ENCODE measurements at regions not wholly inside any gene's neighbourhood (a gene's known extent, or its start where the extent isn't known, plus 50 kb on each side); places are given as distances from the start of the nearest gene placed in this dataset.

DNA sequence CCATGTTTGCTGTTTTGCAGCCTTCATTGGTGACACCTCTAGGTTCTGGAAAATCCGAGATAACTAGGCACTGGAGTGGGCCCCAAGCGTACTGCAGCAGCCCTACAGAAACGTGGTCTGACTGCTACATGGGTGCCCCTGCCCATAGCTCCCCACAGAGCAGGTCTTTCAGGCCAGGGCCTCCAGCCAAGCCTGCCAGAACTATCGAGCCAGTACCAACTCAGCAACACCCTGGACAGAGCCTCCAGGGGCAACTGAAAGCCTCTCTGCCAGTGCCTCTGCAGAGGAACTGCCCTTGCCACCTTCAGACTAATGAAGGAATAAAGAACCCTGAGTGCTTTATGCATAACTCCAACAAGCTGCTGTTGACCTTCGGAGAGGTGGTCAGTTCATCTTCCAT lies 111.1 kb upstream of the PPP3CA start:
- Histone ChIP-seq H3K4me1 (ENCODE audit: insufficient read depth, poor library complexity, severe bottlenecking) (no peaks in the 10 kb centered on the region), H3K27me3 (ENCODE audit: insufficient read depth, poor library complexity, severe bottlenecking) (no peaks in the 10 kb centered on the region), H3K4me3 (ENCODE audit: severe bottlenecking) (no peak overlapping the region), H3K36me3 (ENCODE audit: low read depth) (no peaks in the 10 kb centered on the region), H3K9me3 (ENCODE audit: severe bottlenecking) (no peaks in the 10 kb centered on the region), H3K27ac (ENCODE audit: poor library complexity, severe bottlenecking) (no peak overlapping the region)
- ATAC-seq (ENCODE audit: low read depth) (no peak), DNase-seq (ENCODE audit: low spot score) (no peak)
- TF ChIP-seq, protein P1, sequence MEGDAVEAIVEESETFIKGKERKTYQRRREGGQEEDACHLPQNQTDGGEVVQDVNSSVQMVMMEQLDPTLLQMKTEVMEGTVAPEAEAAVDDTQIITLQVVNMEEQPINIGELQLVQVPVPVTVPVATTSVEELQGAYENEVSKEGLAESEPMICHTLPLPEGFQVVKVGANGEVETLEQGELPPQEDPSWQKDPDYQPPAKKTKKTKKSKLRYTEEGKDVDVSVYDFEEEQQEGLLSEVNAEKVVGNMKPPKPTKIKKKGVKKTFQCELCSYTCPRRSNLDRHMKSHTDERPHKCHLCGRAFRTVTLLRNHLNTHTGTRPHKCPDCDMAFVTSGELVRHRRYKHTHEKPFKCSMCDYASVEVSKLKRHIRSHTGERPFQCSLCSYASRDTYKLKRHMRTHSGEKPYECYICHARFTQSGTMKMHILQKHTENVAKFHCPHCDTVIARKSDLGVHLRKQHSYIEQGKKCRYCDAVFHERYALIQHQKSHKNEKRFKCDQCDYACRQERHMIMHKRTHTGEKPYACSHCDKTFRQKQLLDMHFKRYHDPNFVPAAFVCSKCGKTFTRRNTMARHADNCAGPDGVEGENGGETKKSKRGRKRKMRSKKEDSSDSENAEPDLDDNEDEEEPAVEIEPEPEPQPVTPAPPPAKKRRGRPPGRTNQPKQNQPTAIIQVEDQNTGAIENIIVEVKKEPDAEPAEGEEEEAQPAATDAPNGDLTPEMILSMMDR (IDR thresholded peaks at IDR 0.05; ENCODE audit: poor library complexity, severe bottlenecking), result no peak

DNA sequence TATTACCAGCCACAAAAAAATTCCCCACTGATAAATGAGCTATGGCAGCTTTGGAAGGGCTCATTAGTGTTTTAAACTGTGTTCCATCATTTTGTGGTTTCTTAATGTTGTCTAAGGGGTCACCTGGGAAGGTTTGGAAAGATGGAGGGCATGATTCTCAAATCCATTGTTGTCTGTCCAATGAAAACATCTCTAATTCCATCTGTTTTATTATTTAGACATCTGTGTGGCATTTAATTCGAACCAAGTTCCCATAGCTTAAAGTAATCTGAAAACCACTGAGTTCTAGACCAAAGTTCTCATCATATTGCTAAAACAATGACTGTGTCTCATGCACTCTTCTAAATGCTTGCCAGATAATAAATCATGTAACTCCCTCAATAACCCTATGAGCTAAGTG lies 103.8 kb upstream of the PPP3CA start:
- H3K36me3 ChIP-seq (ENCODE audit: low read depth), result no peaks in the 10 kb centered on the region
- H3K27me3 ChIP-seq (ENCODE audit: insufficient read depth, poor library complexity, severe bottlenecking), result no peaks in the 10 kb centered on the region
- no peak overlapping the region for H3K27ac ChIP-seq (ENCODE audit: poor library complexity, severe bottlenecking)
- ATAC-seq (ENCODE audit: low read depth) (no peak), DNase-seq (ENCODE audit: low spot score) (no peak)
- H3K4me1 ChIP-seq (ENCODE audit: insufficient read depth, poor library complexity, severe bottlenecking), result no peaks in the 10 kb centered on the region
- H3K4me3 ChIP-seq (ENCODE audit: severe bottlenecking), result no peak overlapping the region
- no peaks in the 10 kb centered on the region for H3K9me3 ChIP-seq (ENCODE audit: severe bottlenecking)
- TF ChIP-seq, protein P1 (IDR thresholded peaks at IDR 0.05; ENCODE audit: poor library complexity, severe bottlenecking), result no peak

DNA sequence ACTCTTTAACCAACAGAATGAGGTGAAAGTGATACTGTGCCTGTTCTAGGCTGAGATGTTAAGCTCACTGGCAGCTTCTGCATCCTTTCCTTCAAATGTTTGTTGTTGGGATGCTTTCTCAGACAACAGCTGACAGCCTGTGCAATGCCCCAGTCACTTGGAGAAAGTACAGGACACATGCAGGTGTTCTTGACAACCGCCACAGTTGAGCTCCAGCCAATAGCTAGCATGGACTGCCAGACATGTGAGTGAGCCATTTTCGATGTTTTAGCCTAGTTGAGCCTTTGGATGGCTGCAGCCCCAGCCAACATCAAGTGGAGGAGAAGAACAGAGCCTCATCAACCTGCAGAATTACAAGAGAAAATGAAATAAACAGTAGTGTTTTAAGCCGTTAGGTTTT lies 94.1 kb upstream of the PPP3CA start:
- no peak overlapping the region for H3K27ac ChIP-seq (ENCODE audit: poor library complexity, severe bottlenecking)
- no peaks in the 10 kb centered on the region for H3K4me1 ChIP-seq (ENCODE audit: insufficient read depth, poor library complexity, severe bottlenecking)
- no peak overlapping the region for H3K4me3 ChIP-seq (ENCODE audit: severe bottlenecking)
- no peaks in the 10 kb centered on the region for H3K9me3 ChIP-seq (ENCODE audit: severe bottlenecking)
- no peak for DNase-seq (ENCODE audit: low spot score)
- no peaks in the 10 kb centered on the region for H3K27me3 ChIP-seq (ENCODE audit: insufficient read depth, poor library complexity, severe bottlenecking)
- TF ChIP-seq, protein P1 (IDR thresholded peaks at IDR 0.05; ENCODE audit: poor library complexity, severe bottlenecking), result no peak
- ATAC-seq (ENCODE audit: low read depth), result no peak
- H3K36me3 ChIP-seq (ENCODE audit: low read depth), result no peaks in the 10 kb centered on the region

DNA sequence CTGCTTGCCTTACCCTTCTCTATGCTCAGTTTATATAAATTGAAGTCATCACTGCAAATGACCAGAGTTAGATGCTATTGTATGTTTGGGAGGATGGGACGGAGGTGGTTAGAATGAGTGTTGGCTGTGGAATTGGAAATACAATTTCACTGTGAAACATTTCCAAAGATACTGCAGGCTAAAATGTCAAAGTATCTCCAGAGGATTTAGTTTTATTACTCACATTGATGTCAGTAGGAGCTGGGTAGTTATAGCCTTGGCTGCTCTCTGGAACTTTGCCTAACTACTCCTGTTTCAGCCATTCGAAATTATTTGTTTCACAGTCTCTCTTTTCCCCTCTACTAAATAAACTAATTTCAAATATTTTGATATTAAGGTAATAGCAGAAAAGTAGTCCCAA lies 92.6 kb upstream of the PPP3CA start:
- TF ChIP-seq, protein P1 (IDR thresholded peaks at IDR 0.05; ENCODE audit: poor library complexity, severe bottlenecking), result no peak
- H3K27ac ChIP-seq (ENCODE audit: poor library complexity, severe bottlenecking), result no peak overlapping the region
- ATAC-seq (ENCODE audit: low read depth) (no peak), DNase-seq (ENCODE audit: low spot score) (no peak)
- no peaks in the 10 kb centered on the region for H3K36me3 ChIP-seq (ENCODE audit: low read depth)
- no peaks in the 10 kb centered on the region for H3K27me3 ChIP-seq (ENCODE audit: insufficient read depth, poor library complexity, severe bottlenecking)
- no peaks in the 10 kb centered on the region for H3K4me1 ChIP-seq (ENCODE audit: insufficient read depth, poor library complexity, severe bottlenecking)
- H3K4me3 ChIP-seq (ENCODE audit: severe bottlenecking), result no peak overlapping the region
- H3K9me3 ChIP-seq (ENCODE audit: severe bottlenecking), result no peaks in the 10 kb centered on the region

DNA sequence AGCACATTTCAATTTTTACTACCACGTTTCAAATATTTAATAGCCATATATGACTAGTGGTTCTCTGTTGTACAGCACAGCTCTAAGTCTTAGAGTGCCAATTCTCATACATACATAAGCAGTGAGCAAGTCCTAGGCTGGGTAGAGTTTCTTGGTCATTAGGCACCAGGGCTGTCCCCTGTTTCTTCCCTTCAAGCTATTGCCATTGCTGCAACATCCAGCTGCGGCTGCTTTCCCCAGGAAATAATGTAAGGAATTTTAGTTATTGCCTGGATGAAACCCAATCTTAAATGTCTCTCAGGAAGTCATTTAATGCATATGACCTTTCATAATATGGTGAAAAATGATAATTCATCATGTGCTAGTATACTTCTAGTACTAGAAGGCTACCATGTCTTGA lies 74.1 kb upstream of the PPP3CA start:
- H3K9me3 ChIP-seq (ENCODE audit: severe bottlenecking), result no peaks in the 10 kb centered on the region
- TF ChIP-seq, protein P1 (IDR thresholded peaks at IDR 0.05; ENCODE audit: poor library complexity, severe bottlenecking), result no peak
- no peaks in the 10 kb centered on the region; the same call in 1 of the 2 replicates for H3K36me3 ChIP-seq (ENCODE audit: low read depth)
- H3K4me3 ChIP-seq (ENCODE audit: severe bottlenecking), result no peak overlapping the region
- DNase-seq (ENCODE audit: low spot score) (no peak), ATAC-seq (ENCODE audit: low read depth) (no peak)
- no peaks in the 10 kb centered on the region for H3K4me1 ChIP-seq (ENCODE audit: insufficient read depth, poor library complexity, severe bottlenecking)
- H3K27ac ChIP-seq (ENCODE audit: poor library complexity, severe bottlenecking), result no peak overlapping the region
- no peaks in the 10 kb centered on the region for H3K27me3 ChIP-seq (ENCODE audit: insufficient read depth, poor library complexity, severe bottlenecking)
